Epithelial cell of prostate (primary cell): ENCODE measurements at regions not wholly inside any gene's neighbourhood (a gene's known extent, or its start where the extent isn't known, plus 50 kb on each side); places are given as distances from the start of the nearest gene placed in this dataset.

ENCODE experiments used
- DNase-seq: peaks from one replicate; pipeline ENCODE4 v3.0.0-alpha.2; 2011; ENCODE audit warnings: low read depth, low spot score
- H3K27ac ChIP-seq: fragments of 450-650 bp; 2 replicates; pipeline ENCODE4 v1.5.1; 2017; ENCODE audit warnings: mild to moderate bottlenecking

DNA sequence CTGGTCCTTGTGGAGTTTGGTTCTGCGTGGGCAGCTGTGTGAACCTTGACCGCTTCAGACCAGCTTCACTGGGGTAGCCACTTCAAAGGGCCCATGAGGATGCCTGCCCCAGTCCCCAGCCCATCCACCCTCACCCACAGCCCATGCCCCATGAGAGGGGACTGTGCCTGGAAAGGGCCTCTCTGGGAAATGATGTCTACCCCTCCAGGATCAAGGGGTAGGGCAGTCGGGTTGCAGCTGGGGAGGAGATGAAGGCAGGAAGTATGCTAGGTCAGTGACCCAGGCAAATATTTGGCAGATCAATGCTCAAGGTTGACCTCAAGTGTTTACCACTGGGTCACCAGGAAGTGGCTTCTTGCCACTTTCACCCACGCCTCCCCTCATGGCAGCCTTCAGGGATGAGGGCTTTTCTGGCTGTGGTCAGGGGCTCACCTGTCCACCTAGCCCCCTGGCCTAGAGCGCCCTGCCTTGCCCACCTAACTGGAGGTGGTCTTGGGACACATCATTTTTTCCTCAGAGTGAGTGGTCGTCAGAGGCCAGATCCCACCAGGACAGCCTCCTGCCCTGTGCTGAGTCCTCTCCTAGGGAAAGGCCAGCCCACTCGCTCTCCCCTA lies 109.5 kb downstream of the SNX5 start:
- no peak for DNase-seq
- H3K27ac ChIP-seq: no peak overlapping the region

DNA sequence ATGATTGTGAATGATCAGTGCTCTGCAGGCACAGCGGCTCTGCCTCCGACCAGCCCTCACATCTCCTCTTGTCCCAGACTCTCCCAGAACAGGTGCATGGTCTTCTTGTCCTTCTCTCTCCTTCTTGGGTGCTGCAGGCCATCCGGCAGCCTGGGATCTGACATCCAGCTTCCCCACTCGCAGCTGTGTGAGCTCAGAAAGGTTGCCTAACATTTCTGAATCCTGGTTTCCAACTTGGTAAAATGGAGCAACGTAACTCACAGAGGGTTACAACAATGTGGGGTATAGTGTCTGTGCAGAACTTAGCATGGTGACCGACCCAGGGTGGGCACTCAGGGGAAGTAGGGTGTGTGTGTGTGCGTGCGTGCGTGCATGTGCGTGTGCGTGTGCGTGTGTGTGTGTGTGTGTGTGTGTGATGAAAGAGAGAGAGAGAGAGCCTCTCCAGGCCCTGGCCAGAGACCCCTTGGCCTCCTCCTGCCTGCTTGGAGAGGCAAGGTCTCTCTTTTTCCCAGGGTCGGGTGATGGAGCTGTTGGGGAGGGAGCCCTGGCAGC lies 110.1 kb downstream of the SNX5 start:
- no peak for DNase-seq
- H3K27ac ChIP-seq: no peak overlapping the region

DNA sequence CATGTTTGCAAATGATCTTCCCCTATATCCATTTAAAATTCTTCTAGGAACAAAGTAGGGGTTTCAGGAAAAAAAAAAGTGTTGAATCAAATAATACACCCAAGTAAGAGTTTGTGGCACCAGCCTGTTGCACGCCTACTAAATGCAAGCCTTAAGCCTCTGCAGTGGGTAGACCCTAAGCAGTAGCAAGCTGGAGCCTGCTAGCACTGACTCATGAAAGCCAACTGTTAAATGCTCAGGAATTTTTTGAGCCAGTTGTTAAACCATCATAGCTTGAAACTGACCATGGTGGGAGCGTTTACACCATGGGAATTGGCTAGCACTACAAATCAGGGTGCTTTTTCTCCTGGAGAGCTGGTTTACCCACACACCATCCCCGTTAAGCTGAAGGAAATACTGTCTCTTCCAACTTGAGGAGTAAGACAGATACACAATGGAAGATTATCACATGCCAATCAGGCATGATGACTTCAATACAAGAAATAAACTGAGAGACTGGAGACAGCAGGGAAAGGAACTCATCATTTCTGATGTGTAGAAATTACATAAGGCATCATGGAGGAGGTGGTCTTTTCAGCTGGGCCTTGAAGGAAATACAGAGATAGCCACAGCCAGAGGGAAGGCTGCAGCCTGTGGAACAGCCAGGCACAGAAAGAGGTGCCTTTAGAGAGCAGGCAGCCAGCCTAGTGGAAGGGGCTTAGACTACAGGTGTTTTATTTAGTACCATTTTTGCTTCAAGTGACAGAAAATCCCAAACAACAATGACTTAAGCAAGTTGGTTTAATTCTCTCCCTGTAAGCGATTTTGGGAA lies 110.8 kb downstream of the SNX5 start:
- peak; percentile 48 for DNase-seq
- peak overlapping the region; percentile 31 for H3K27ac ChIP-seq

DNA sequence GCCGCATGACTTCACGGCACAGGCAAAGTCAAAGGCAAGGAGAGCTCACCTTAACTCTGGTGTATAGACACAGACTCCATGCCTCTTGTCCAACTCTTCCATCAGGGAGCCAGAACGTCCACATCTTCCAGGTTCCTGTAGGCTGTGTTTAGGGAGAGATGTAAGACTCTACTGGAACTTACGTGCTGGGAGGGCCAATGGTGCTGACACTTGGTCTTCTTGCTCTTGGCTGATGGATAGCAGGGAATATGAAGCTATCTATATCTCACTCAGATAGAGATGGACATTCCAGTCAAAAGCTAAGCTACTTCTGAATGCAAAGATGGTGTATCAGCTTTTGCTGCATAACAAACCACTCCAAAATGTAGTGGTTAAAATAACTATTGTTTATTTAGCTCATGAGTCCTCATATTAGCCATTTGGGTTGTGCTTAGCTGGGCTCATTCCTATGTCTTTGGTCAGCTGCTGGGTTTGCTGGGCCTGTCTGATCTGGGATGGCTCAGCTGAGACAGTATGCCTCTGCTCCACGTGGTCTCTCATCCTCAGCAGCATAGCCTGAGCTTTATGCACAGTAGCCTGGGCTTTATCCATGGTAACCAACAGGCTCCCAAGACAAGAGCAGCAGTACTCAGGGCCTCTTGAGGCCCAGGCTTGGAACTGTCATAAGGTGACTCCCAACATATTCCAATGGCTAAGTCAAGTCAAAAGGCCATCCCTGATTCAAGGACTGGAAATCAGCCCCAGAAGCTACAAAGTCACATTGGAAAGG lies 111.6 kb downstream of the SNX5 start:
- H3K27ac ChIP-seq: peak overlapping the region; percentile 31
- DNase-seq: no peak

DNA sequence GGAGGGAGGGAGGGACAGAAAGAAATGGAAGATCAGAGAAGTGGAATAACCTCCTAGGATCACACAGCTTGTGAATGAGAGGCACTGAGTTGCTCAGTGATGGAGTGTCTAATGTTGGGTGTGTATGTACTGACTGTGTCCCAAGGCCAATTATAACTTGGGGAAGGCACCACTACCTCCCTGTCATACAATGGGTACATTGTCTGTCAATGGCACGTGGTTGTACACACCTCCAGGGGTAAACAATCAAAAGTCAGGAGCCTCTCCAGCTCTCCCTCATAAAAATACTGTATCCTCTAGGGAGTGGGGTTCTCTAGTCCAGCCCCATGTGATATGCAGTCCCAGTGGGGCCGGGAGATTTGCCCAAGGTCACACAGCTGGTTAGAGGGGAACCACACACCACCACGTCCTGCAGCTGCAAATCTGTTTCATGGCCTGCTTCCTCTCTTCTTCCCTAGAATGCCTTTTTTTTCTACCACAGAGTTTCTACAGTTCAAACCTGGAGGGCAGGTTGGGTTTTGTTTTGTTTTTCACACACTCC lies 112.5 kb downstream of the SNX5 start:
- peak; percentile 55 for DNase-seq
- H3K27ac ChIP-seq: peak overlapping the region; percentile 12

DNA sequence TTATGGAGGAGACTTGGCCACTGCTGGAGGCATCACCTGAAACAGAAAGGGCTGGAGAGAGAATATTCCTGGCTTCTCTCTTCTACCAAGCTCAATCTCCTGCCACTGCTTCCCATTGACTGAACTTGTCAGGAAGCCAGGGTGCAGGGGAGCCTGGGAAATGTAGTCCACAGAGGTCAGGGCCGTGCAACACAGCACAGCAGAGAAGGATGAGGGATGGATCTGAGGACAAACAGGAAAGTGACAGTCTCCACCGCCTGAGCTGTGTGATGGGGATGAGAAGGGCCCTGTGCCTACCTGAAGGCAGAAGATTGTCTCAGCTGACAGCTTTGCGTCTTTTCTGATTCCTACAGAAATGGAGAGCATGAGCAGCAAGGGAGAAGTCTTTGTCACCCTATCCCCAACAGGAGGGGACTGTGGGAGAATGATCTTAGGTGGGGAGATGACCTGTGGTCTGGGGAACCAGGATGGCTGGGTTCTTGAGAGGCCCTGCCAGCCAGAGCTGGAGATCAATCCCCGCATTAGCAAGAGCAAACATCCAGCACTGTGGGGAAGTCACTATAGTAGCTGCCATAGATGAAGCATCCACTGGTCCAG lies 114.2 kb downstream of the SNX5 start:
- no peak for DNase-seq
- H3K27ac ChIP-seq: no peak overlapping the region

DNA sequence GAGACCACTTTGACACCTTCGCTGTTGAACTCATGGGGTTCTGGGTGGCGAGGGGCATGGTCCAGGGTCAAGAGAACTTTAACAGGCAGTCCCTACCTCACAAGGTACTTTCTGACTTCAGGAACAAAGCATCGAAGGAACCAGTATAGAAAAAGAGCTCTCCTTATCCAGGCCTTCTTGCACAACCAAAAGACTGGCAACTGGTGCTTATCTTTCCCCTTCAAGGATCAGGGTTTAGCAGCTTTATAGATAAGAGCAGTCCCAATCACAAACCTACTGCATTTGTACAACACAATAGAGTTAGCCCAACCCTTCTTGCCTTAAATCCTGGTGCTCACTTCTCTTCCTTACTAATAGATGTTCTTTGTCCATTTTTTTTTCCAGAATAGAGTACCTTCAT lies 116.3 kb downstream of the SNX5 start:
- H3K27ac ChIP-seq: no peak overlapping the region

DNA sequence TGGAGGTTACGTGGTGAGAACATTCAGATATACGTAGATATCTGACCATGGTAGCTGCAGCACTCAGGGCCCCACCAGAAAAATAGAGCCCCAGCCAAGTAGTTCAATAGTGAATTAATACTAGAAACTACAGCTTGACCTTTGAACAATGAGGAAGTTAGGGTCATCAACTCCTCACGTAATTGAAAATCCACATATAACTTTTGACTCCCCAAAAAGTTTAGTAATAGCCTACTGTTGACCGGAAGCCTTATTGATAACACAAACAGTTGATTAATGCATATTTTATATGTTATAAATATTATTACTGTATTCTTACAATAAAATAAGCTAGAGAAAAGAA lies 117.9 kb downstream of the SNX5 start:
- no peak for DNase-seq
- H3K27ac ChIP-seq: peak overlapping the region; percentile 98

More for the DNA sequence above, 116.3 kb downstream of the SNX5 start:
- DNase-seq: no peak

DNA sequence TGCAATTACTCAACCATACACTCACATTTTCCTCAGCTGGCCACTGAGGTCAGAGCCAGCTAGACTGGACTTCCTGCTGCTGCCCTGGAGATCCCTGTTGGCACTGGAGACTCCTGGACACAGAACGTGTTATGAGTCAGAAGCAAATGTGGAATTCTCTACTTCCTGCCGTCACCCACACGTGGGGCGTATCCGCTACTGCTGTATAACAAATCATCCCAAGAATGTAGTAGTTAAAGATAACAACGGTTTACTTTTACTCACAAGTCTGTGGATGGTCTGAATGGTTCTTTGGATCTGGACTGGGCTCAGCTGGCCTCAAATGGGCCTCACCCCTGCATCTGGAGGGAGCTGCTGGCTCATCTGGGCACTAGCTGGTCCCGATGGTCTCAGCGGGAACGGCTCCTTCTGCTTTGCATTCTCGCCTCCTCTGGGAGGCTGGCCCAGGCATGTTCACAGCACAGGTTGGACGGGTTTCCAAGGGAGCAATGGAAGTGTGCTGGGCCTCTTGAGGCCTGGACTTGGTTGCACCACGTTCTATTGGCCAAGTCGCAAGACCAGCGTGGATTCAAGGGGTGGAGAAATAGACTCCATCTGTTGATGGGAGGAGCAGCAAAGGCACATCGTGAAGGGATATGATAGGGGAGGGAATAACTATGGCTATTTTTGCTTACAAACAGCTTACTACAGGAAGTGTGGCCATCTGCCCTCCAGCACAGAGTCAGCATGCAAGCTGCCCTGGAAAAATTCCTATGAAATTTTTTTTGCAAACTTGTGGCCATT lies 118.5 kb downstream of the SNX5 start:
- peak; percentile 82 for DNase-seq
- peak overlapping the region; percentile 98 for H3K27ac ChIP-seq

DNA sequence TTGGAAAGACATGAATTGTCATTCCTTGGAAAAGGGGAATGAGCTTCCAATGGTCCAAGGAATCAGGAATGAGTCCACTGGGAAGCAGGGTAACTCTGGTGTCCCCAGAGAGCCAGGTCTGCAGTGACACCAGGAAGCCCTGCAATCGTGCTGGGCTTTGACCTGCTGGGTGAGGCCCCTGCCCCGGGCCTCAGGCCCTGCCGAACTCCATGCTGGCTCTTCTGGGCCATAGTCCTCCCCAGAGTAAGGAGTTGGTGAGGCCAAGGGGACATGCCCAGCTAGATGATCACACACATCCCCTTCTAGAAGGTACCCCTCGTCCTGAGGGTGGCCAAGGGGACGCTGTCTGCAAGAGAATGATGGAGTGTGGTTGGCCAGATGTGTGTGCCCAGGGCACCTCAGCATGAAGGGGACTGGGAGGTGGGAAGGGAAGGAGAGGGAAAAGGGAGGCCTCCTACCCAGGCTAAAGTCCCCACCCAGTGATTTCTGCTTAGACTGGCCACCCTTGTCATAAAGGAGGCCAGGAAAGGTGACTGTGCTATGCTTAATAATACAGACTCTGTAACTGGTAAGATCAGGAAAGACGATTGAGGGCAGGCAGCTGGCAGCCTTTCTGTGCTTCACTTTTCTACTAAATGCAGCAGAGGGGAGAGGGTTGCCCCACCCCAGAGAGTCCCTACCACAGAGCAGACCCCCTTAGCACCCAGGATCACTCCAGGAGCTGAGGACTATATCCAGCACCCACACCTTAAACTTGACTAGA lies 119.3 kb downstream of the SNX5 start:
- peak overlapping the region; percentile 98 for H3K27ac ChIP-seq
- no peak for DNase-seq

DNA sequence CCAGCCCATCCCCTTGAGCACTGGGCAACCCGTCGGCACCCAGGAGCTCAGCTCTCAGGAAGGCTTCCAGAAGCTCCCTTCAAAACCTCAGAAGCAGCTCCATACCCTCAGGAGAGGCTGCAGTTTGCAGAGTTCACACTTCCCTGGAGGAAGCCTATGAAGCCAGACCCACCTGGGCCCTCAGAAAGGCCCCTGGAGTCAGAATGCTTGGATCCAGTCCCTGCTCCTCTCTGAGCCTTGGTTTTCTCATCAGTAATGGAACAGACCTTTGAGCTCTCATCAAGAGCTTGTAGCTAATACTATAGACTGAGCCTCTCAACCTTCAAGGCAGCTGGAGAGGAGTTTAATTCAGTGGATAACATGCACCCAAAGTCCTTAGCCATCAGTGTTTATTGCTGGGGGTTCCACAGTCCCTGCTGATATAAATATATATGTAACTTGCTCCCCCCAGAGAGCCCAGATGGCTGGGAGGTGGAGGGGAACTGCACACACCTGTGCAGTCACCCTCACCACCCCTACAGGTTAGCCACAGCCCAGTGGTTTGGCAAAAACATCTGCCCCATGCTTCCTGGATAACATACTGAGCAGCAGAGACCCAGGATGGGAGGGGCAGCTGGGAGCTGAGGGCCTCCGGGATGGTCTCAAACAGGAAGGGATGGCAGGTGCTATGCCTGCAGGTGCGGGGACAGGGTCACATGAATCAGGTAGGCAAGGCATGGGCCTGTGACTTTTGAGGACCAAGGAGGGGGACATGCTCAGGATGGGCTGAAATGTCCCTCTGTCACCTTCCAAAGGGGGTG lies 120.1 kb downstream of the SNX5 start:
- no peak for DNase-seq
- peak overlapping the region; percentile 98 for H3K27ac ChIP-seq

DNA sequence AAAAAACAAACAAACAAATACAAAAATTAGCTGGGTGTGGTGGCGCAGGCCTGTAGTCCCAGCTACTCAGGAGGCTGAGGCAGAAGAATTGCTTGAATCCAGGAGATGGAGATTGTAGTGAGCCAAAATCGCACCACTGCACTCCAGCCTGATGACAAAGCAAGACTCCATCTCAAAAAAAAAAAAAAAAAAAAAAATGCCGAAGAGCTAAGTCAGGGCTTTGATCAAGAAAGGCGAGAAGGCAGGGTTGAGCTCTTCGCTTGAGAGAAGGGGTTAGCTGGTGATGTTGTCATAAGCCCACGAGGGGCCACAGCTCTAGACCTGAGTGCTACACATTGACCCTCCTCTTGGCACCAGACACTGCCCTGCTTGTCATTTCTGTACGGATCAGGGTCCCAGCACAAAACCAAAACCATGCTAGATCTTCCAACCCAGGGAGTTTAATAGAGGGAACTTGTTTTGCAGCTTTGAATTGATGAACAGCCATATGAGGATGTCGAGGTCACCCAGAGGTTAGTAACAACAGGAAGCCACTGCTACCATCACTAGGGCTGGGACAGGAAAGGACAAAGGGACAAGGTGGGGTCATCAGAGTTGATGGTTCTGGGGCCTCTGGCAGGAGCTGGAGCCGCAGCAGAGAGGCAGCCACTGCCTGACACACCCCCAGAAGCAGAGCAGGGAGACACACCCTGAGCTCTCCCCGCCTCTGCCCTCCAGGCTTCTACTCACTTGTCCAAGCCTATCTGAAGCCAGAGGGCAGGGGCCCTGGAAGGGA lies 122.7 kb downstream of the SNX5 start:
- H3K27ac ChIP-seq: no peak overlapping the region
- no peak for DNase-seq

DNA sequence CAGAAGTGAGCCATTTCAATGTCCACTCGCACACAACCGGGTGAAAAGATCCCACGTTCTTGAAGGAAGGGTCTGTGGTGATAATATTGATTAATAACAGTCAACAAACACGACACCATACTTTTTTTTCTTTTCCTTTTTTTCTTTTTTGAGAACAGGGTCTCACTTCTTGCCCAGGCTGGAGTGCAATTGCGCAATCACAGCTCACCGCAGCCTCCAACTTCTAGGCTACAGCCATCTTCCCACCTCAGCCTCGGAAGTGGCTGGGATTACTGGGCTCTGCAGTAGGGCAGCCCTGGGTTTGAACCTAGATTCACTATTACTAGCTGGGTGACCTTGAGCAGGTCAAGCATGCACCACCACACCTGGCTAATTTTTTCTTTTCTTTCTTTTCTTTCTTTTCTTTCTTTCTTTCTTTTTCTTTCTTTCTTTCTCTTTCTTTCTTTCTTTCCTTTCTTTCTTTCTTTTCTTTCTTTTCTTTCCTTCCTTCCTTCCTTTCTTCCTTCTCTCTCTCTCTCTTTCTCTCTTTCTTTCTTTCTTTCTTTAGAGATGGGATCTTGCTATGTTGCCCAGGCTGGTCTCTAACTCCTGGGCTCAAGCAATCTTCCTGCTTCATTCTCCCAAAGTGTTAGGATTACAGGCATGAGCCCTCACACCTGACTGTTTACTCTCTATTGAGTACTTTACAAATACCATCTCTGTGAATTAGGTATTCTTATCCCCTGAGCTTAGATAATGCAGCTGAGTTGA lies 123.9 kb downstream of the SNX5 start:
- peak overlapping the region; percentile 84 for H3K27ac ChIP-seq
- no peak for DNase-seq

DNA sequence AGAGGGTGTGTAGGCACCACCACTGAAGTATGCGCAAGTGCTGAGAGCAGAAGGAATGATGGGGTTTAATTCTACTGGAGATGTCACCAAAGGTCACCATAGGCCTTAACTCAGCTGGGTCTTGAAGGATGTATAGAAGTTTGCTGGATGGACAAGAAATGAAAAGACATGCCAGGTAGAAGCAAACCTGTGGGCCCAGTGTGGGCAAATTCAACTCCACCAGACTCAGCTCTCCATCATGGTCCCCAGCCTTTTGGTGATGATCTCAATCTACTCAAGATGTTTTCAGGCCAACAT lies 124.5 kb downstream of the SNX5 start:
- no peak for DNase-seq
- peak overlapping the region; percentile 84 for H3K27ac ChIP-seq

DNA sequence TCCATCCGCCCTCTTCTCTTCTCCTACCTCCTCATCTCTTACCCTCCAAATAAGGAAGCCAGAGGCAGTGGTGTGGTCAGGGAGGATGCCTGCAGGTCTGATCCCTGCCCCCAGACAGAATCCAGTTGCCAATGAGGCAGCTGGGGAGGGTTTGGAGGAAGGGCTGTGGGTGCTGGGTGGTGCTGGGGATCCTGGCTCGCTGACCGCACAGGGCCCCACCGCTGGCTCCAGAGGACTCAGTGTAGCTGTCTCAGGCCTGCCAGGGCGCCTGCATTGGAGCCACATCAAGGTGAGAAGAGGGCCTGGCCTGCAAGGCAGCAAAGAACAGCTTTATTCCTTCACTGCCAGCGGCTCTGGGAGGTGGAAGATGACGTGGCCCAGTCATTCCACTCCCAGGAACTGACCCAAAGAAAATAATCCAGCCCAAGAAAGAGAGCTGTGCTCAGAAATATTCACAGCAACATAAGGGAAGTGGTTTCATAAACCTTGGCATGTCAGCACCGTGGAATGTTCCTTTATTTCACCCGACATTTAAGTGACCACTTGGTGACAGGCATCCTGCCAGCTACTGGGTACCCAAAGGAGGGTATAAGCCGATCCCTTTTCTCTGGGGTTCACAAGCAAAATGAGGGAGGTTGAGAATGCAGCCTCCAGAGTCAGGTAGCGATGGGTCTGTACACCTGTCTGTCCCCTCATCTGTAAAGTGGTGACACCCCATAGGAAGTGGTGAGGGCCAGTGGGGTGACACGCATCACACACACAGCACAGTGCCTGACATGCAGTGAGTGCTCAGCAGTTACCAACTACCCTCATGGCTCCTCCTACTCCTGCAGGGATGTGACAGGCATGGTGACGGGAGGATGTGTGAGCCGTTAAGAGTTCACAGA lies 125.1 kb downstream of the SNX5 start:
- no peak for DNase-seq
- peak overlapping the region; percentile 84 for H3K27ac ChIP-seq

DNA sequence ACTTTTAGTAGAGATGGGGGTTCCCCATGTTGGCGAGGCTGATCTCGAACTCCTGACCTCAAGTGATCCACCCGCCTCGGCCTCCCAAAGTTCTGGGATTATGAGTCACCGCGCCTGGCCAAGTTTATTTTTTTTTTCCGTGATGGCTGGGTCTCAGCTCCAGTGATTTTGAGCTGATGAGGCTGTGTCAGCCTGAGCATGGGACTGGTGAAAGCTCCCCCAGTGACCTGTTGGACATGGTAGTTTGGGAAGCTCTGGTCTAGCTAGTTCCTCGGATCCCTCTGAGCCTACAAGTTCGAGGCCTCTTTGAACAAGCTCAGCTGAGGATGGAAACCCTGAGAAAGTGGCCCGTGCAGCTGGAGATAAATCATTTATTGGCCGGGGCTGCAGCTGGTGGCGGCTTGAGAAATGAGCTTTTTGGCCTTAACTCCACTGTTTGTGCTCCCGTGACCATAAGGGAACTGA lies 126.8 kb downstream of the SNX5 start:
- DNase-seq: no peak
- no peak overlapping the region for H3K27ac ChIP-seq
